GM23338 (cell line): ENCODE measurements at regions not wholly inside any gene's neighbourhood (a gene's known extent, or its start where the extent isn't known, plus 50 kb on each side); places are given as distances from the start of the nearest gene placed in this dataset.

Experiments
- ATAC-seq: fragments of 200-7000 bp; cut with Tn5 transposase; 3 replicates; pipeline ENCODE4 v1.9.1; 2020
- DNase-seq: peaks from one replicate; pipeline ENCODE4 v3.0.0-alpha.2; 2015; ENCODE audit warnings: low spot score
- H2AFZ ChIP-seq: fragments of 200-600 bp; sonication (generic); 2 replicates; pipeline ENCODE4 v1.8.0; 2016; ENCODE audit warnings: antibody characterized with exemption, mild to moderate bottlenecking, moderate library complexity
- H3F3A ChIP-seq: fragments of 200-600 bp; sonication (generic); replicated peaks from 2 replicates; pipeline ENCODE4 v1.8.0; 2017; ENCODE audit warnings: antibody characterized with exemption, mixed run types, low read depth
- H3K27ac ChIP-seq: fragments of 200-600 bp; sonication (generic); 2 replicates; pipeline ENCODE4 v1.6.1; 2016; ENCODE audit warnings: low read depth
- H3K27me3 ChIP-seq: fragments of 200-600 bp; sonication (generic); 2 replicates; pipeline ENCODE4 v1.8.0; 2016; ENCODE audit warnings: mild to moderate bottlenecking, mixed run types, moderate library complexity; ENCODE audit not compliant: insufficient read depth
- H3K36me3 ChIP-seq: fragments of 200-600 bp; sonication (generic); 2 replicates; pipeline ENCODE4 v1.8.0; 2016; ENCODE audit warnings: mild to moderate bottlenecking; ENCODE audit not compliant: insufficient read depth
- H3K4me1 ChIP-seq: fragments of 200-600 bp; sonication (generic); 2 replicates; pipeline ENCODE4 v1.8.0; 2016; ENCODE audit warnings: mild to moderate bottlenecking, moderate library complexity; ENCODE audit not compliant: insufficient read depth
- H3K4me2 ChIP-seq: fragments of 200-600 bp; sonication (generic); 2 replicates; pipeline ENCODE4 v1.7.1; 2017; ENCODE audit warnings: mixed run types
- H3K4me3 ChIP-seq: fragments of 200-600 bp; sonication (generic); 2 replicates; pipeline ENCODE4 v1.6.1; 2016; ENCODE audit warnings: mixed run types
- H3K79me2 ChIP-seq: fragments of 200-600 bp; sonication (generic); replicated peaks from 2 replicates; pipeline ENCODE4 v1.8.0; 2017; ENCODE audit warnings: mild to moderate bottlenecking; ENCODE audit not compliant: insufficient read depth
- H3K9me2 ChIP-seq: fragments of 200-600 bp; sonication (generic); 2 replicates; pipeline ENCODE4 v1.8.0; 2017; ENCODE audit not compliant: insufficient read depth
- H4K20me1 ChIP-seq: fragments of 200-600 bp; sonication (generic); replicated peaks from 2 replicates; pipeline ENCODE4 v1.8.0; 2017; ENCODE audit warnings: mild to moderate bottlenecking; ENCODE audit not compliant: insufficient read depth
- H3K27ac Mint-ChIP-seq: 2 replicates; pipeline ENCODE4 v1.8.0; 2020; ENCODE audit warnings: inconsistent platforms, mild to moderate bottlenecking, moderate library complexity, mixed read lengths
- H3K27me3 Mint-ChIP-seq: 3 replicates; pipeline ENCODE4 v1.8.0; 2022; ENCODE audit warnings: low read depth, mild to moderate bottlenecking, moderate library complexity, mixed read lengths, inconsistent platforms; ENCODE audit not compliant: insufficient read depth, poor library complexity
- H3K36me3 Mint-ChIP-seq: 3 replicates; pipeline ENCODE4 v1.8.0; 2021; ENCODE audit warnings: low read depth, mild to moderate bottlenecking, inconsistent platforms, moderate library complexity, mixed read lengths
- H3K4me1 Mint-ChIP-seq: 3 replicates; pipeline ENCODE4 v1.8.0; 2020; ENCODE audit warnings: mild to moderate bottlenecking, inconsistent platforms, mixed read lengths
- H3K4me3 Mint-ChIP-seq: 3 replicates; pipeline ENCODE4 v1.8.0; 2021; ENCODE audit warnings: moderate library complexity, mild to moderate bottlenecking, inconsistent platforms, mixed read lengths
- H3K9me3 Mint-ChIP-seq: 3 replicates; pipeline ENCODE4 v1.8.0; 2020; ENCODE audit warnings: moderate library complexity, mild to moderate bottlenecking, inconsistent platforms, mixed read lengths
- ETS1 ChIP-seq: IDR thresholded peaks from 2 replicates; pipeline ENCODE4 v1.6.1; 2016; ENCODE audit warnings: antibody characterized with exemption
- EZH2 ChIP-seq: fragments of 200-600 bp; sonication (generic); IDR thresholded peaks from one replicate; pipeline ENCODE4 v1.8.0; 2017; ENCODE audit warnings: antibody characterized with exemption, mild to moderate bottlenecking, low read depth; ENCODE audit not compliant: unreplicated experiment
- NANOG ChIP-seq: IDR thresholded peaks from 2 replicates; pipeline ENCODE4 v1.6.1; 2016; ENCODE audit warnings: antibody characterized with exemption, borderline replicate concordance
- POLR2AphosphoS5 ChIP-seq: IDR thresholded peaks from 2 replicates; pipeline ENCODE4 v1.6.1; 2016; ENCODE audit warnings: antibody characterized with exemption, low read depth
- REST ChIP-seq: IDR thresholded peaks from one replicate; pipeline ENCODE4 v1.6.1; 2018; ENCODE audit warnings: antibody characterized with exemption; ENCODE audit not compliant: unreplicated experiment
- STAT1 ChIP-seq: IDR thresholded peaks from one replicate; pipeline ENCODE4 v1.6.1; 2016; ENCODE audit warnings: antibody characterized with exemption; ENCODE audit not compliant: unreplicated experiment
- ZNF331 ChIP-seq: fragments of 250-450 bp; sonication (Bioruptor Pico); IDR thresholded peaks from 2 replicates; pipeline ENCODE4 v1.5.0; 2020; ENCODE audit warnings: low read depth, mild to moderate bottlenecking, moderate library complexity
- ZNF462 ChIP-seq: fragments of 250-450 bp; sonication (Bioruptor Pico); IDR thresholded peaks from 2 replicates; pipeline ENCODE4 v1.5.0; 2020; ENCODE audit warnings: mild to moderate bottlenecking, moderate library complexity
- TF ChIP-seq, protein P1 (sequence below), 2 experiments: fragments of 200-600 bp in 1 of 2; sonication (generic) in 1 of 2; conservative IDR thresholded peaks; 2 replicates each; pipeline versions ENCODE4 v1.5.1 to v1.6.1; 2016 to 2017; ENCODE audit warnings: antibody characterized with exemption in 2 of 2, low read depth in 2 of 2, mild to moderate bottlenecking in 2 of 2, moderate library complexity in 1 of 2

- no peak overlapping the region for H2AFZ ChIP-seq
- Mint-ChIP-seq H3K27me3 (peaks cover 2% of the 10 kb centered on the region), H3K36me3 (no peaks in the 10 kb centered on the region), H3K27ac (no peak overlapping the region), H3K4me1 (no peaks in the 10 kb centered on the region), H3K9me3 (no peaks in the 10 kb centered on the region), H3K4me3 (no peak overlapping the region)
- no peak overlapping the region for H3K4me2 ChIP-seq
- ATAC-seq: no peak
- no peaks in the 10 kb centered on the region for H3F3A ChIP-seq
- no peaks in the 10 kb centered on the region for H3K79me2 ChIP-seq
- peaks cover 3% of the 10 kb centered on the region; the same call in 1 of the 2 replicates for H3K9me2 ChIP-seq
- no peaks in the 10 kb centered on the region for H4K20me1 ChIP-seq
- H3K4me3 ChIP-seq: no peak overlapping the region
- TF ChIP-seq, protein P1, sequence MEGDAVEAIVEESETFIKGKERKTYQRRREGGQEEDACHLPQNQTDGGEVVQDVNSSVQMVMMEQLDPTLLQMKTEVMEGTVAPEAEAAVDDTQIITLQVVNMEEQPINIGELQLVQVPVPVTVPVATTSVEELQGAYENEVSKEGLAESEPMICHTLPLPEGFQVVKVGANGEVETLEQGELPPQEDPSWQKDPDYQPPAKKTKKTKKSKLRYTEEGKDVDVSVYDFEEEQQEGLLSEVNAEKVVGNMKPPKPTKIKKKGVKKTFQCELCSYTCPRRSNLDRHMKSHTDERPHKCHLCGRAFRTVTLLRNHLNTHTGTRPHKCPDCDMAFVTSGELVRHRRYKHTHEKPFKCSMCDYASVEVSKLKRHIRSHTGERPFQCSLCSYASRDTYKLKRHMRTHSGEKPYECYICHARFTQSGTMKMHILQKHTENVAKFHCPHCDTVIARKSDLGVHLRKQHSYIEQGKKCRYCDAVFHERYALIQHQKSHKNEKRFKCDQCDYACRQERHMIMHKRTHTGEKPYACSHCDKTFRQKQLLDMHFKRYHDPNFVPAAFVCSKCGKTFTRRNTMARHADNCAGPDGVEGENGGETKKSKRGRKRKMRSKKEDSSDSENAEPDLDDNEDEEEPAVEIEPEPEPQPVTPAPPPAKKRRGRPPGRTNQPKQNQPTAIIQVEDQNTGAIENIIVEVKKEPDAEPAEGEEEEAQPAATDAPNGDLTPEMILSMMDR (conservative IDR thresholded peaks at IDR 0.05; ENCODE audit: low read depth in 2 of 2): no peak
- no peak for TF ChIP-seq ETS1
- no peak for TF ChIP-seq ZNF331 (CRISPR knock-in tag)
- TF ChIP-seq REST: no peak
- no peak for TF ChIP-seq EZH2
- no peak for TF ChIP-seq STAT1
- TF ChIP-seq NANOG: no peak
- TF ChIP-seq ZNF462: no peak
- TF ChIP-seq POLR2AphosphoS5: no peak
- no peaks in the 10 kb centered on the region for H3K27me3 ChIP-seq
- DNase-seq: no peak
- H3K4me1 ChIP-seq: no peaks in the 10 kb centered on the region
- H3K27ac ChIP-seq: no peak overlapping the region
- H3K36me3 ChIP-seq: no peaks in the 10 kb centered on the region
Observed at GRCh38 chr4:66872661-66873060, 672.6 kb downstream of the CENPC start.
